Naive thymus-derived CD4-positive, alpha-beta T cell (primary cell): ENCODE measurements at regions not wholly inside any gene's neighbourhood (a gene's known extent, or its start where the extent isn't known, plus 50 kb on each side); places are given as distances from the start of the nearest gene placed in this dataset.

Source experiments
- ATAC-seq: fragments of 150-1000 bp; cut with Tn5 transposase; 2 replicates; pipeline ENCODE4 v1.10.0; 2021; ENCODE audit warnings: mild to moderate bottlenecking, moderate library complexity
- CTCF ChIA-PET: fragments of 350-600 bp; sonication (Branson Sonifier 250); formaldehyde crosslinking; loops from one replicate; lab custom pipeline; 2021; ENCODE audit warnings: antibody characterized with exemption; lab: Charles Lee
- POLR2A ChIA-PET: fragments of 350-600 bp; sonication (Branson Sonifier 250); formaldehyde crosslinking; loops from one replicate; lab custom pipeline; 2021; ENCODE audit warnings: antibody characterized with exemption, inconsistent platforms; lab: Charles Lee
- DNase-seq, 9 donors: peaks; one replicate each; pipeline versions ENCODE4 v3.0.0 to v3.0.0-alpha.2; 2020 to 2022; ENCODE audit warnings: mixed read lengths in 1 of 9
- H3K27ac ChIP-seq: one replicate; pipeline ENCODE4 v1.7.0; 2013; ENCODE audit warnings: mild to moderate bottlenecking, low read depth, low read length, moderate library complexity
- H3K27me3 ChIP-seq, 2 donors: one replicate each; pipeline ENCODE4 v1.7.0; 2013; ENCODE audit warnings: low read length in 2 of 2, mild to moderate bottlenecking in 2 of 2, moderate library complexity in 2 of 2; ENCODE audit not compliant: control insufficient read depth in 2 of 2, insufficient read depth in 2 of 2
- H3K36me3 ChIP-seq, 3 experiments: 1 replicate in 2 of 3; 2 replicates in 1 of 3; pipeline ENCODE4 v1.7.0; 2013; ENCODE audit warnings: low read length in 3 of 3, mild to moderate bottlenecking in 3 of 3, moderate library complexity in 1 of 3; ENCODE audit not compliant: insufficient read depth in 3 of 3, control insufficient read depth in 2 of 3
- H3K4me1 ChIP-seq, 2 donors: one replicate each; pipeline ENCODE4 v1.7.0; 2013; ENCODE audit warnings: low read length in 2 of 2, mild to moderate bottlenecking in 2 of 2, moderate library complexity in 1 of 2; ENCODE audit not compliant: control insufficient read depth in 2 of 2, insufficient read depth in 2 of 2
- H3K4me3 ChIP-seq: 2 replicates; pipeline ENCODE4 v1.7.0; 2013; ENCODE audit warnings: mild to moderate bottlenecking, low read length
- H3K9me3 ChIP-seq, 3 experiments: 1 replicate in 2 of 3; 2 replicates in 1 of 3; pipeline ENCODE4 v1.7.0; 2013; ENCODE audit warnings: low read length in 3 of 3; ENCODE audit not compliant: control insufficient read depth in 2 of 3
- H3K27ac Mint-ChIP-seq, 9 donors: one replicate each; pipeline ENCODE4 v1.8.0; 2020 to 2022; ENCODE audit warnings: mixed read lengths in 9 of 9, mild to moderate bottlenecking in 8 of 9, moderate library complexity in 5 of 9, inconsistent platforms in 2 of 9
- H3K27me3 Mint-ChIP-seq, 5 donors: one replicate each; pipeline ENCODE4 v1.8.0; 2021 to 2022; ENCODE audit warnings: mixed read lengths in 5 of 5, mild to moderate bottlenecking in 1 of 5
- H3K36me3 Mint-ChIP-seq, 5 donors: one replicate each; pipeline ENCODE4 v1.8.0; 2020 to 2022; ENCODE audit warnings: mixed read lengths in 5 of 5, mild to moderate bottlenecking in 3 of 5, inconsistent platforms in 1 of 5
- H3K4me1 Mint-ChIP-seq, 7 donors: one replicate each; pipeline ENCODE4 v1.8.0; 2020 to 2022; ENCODE audit warnings: mixed read lengths in 7 of 7, mild to moderate bottlenecking in 3 of 7, inconsistent platforms in 1 of 7
- H3K4me3 Mint-ChIP-seq, 10 donors: one replicate each; pipeline ENCODE4 v1.8.0; 2020 to 2022; ENCODE audit warnings: mild to moderate bottlenecking in 10 of 10, mixed read lengths in 10 of 10, moderate library complexity in 6 of 10, inconsistent platforms in 2 of 10
- H3K9me3 Mint-ChIP-seq, 11 donors: one replicate each; pipeline ENCODE4 v1.8.0; 2020 to 2022; ENCODE audit warnings: mixed read lengths in 11 of 11, mild to moderate bottlenecking in 4 of 11, inconsistent platforms in 1 of 11, moderate library complexity in 1 of 11
- intact Hi-C, 2 donors: fragments of 100-400 bp; cut with micrococcal nuclease; formaldehyde crosslinking; loops; one replicate each; pipeline ENCODE4 v1.15.1; 2023

DNA sequence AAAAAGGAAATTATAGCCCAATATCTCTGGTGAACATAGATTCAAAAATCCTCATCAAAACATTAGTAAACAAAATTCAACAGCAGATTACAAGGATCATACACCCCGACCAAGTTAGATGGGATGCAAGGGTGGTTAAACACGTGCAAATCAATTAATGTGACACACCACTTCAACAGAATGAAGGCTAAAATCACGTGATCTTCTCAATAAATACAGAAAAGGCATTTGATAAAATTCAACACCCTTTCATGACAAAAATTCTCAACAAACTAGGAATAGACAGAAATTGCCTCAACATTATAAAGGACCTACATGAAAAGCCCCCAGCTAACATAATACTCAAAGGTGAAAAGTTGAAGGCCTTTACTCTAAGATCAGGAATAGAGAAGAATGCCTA is 590.8 kb upstream of the FZD8 start:
- no peaks in the 10 kb centered on the region for H3K27me3 Mint-ChIP-seq
- no peaks in the 10 kb centered on the region for H3K4me1 Mint-ChIP-seq
- H3K9me3 Mint-ChIP-seq: peaks cover 0 to 37% (median 6%) of the 10 kb centered on the region in 11 donors
- H3K27ac ChIP-seq: no peak overlapping the region
- no peak overlapping the region for H3K27ac Mint-ChIP-seq
- intact Hi-C loops: no loop called here
- no peaks in the 10 kb centered on the region for H3K36me3 Mint-ChIP-seq
- DNase-seq (no peak), ATAC-seq (no peak)
- ChIA-PET CTCF (no interaction called here), POLR2A (no interaction called here)
- H3K4me1 ChIP-seq: no peaks in the 10 kb centered on the region
- H3K36me3 ChIP-seq: no peaks in the 10 kb centered on the region
- no peaks in the 10 kb centered on the region for H3K27me3 ChIP-seq
- H3K9me3 ChIP-seq: no peaks in the 10 kb centered on the region
- H3K4me3 Mint-ChIP-seq: no peak overlapping the region
- H3K4me3 ChIP-seq: no peak overlapping the region

DNA sequence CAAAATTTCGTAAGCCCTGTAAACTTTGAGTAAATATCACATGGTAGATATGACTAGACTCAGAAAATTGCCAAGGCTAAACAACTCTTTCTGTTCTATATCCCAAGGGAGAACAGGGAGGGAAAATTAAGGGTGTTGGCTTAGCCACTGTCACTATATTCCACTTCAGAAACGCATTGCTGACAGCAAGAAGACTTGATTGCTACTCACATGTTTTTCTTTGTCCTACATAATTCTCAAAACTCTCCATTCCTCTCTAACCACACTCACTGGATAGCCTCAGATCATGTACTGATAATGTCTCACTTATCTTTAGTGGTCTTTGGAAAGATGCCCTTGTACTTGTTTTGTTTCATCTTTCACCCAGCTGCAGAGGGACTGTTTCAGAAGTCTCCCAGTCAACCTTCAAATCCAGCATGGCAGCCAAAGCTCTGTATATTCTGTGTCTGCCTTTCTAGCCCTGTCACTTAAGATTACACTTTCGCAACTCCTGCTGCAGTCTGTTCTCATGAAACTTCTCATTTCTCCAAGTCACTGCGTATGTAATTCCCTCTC is 582.4 kb upstream of the FZD8 start:
- Mint-ChIP-seq H3K27me3 (no peaks in the 10 kb centered on the region), H3K27ac (no peak overlapping the region), H3K36me3 (no peaks in the 10 kb centered on the region), H3K4me3 (no peak overlapping the region), H3K4me1 (no peaks in the 10 kb centered on the region), H3K9me3 (peaks cover 0 to 19% (median 7%) of the 10 kb centered on the region in 11 donors)
- H3K9me3 ChIP-seq: no peaks in the 10 kb centered on the region
- H3K27me3 ChIP-seq: no peaks in the 10 kb centered on the region
- no peaks in the 10 kb centered on the region for H3K36me3 ChIP-seq
- no peaks in the 10 kb centered on the region for H3K4me1 ChIP-seq
- no peak overlapping the region for H3K4me3 ChIP-seq
- no peak overlapping the region for H3K27ac ChIP-seq
- DNase-seq (no peak), ATAC-seq (no peak)
- intact Hi-C loops: no loop called here
- ChIA-PET CTCF (no interaction called here), POLR2A (no interaction called here)

DNA sequence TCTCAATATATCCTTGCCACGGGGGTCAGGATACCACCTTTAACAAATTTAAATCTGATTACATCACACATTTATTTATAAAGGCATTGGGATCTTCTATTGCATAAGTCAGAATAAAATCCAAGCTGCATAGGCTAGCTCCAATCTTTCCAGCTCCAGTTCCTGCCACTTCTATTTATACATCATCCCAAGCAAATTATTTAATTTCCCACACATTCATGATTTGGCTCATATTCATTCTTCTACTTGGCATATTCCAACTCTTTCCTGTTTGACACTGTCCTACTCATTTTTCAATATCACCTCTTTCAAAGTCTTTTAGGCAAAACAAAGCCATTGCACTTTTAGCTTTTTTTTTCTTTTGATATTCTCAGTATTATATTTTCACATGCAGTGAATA is 579.0 kb upstream of the FZD8 start:
- no peaks in the 10 kb centered on the region for H3K36me3 Mint-ChIP-seq
- peaks cover 1 to 15% (median 5%) of the 10 kb centered on the region in 11 donors for H3K9me3 Mint-ChIP-seq
- POLR2A ChIA-PET: no interaction called here
- intact Hi-C loops: no loop called here
- no peaks in the 10 kb centered on the region for H3K27me3 ChIP-seq
- no peaks in the 10 kb centered on the region for H3K36me3 ChIP-seq
- no peak for ATAC-seq
- no peak overlapping the region for H3K27ac Mint-ChIP-seq
- no peak overlapping the region for H3K4me3 ChIP-seq
- H3K27ac ChIP-seq: no peak overlapping the region
- CTCF ChIA-PET: no interaction called here
- no peak for DNase-seq
- no peaks in the 10 kb centered on the region for H3K9me3 ChIP-seq
- no peak overlapping the region for H3K4me3 Mint-ChIP-seq
- no peaks in the 10 kb centered on the region for H3K4me1 ChIP-seq
- no peaks in the 10 kb centered on the region for H3K27me3 Mint-ChIP-seq
- H3K4me1 Mint-ChIP-seq: no peaks in the 10 kb centered on the region

DNA sequence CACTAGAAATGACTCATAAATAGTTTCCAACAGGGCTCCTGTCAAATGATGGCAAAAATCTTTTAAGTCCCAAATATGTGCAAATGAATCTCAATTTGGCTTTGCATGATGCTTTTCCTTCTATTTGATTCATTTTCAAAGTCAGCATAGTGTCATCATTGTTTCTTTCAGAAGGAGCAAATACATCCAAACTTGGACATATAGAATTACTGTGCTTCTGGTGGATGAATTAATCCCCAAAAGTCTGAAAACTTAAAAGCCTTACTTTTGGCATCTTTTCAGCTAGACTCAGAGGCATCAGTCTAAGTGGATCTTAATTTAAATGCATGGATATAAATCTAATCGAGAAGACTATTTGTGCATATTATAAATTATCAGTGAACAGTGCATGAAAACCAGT is 578.1 kb upstream of the FZD8 start:
- H3K9me3 Mint-ChIP-seq: peaks cover 0 to 16% (median 5%) of the 10 kb centered on the region in 11 donors
- Histone ChIP-seq H3K4me1 (no peaks in the 10 kb centered on the region), H3K9me3 (no peaks in the 10 kb centered on the region), H3K36me3 (no peaks in the 10 kb centered on the region), H3K27ac (no peak overlapping the region), H3K4me3 (no peak overlapping the region), H3K27me3 (no peaks in the 10 kb centered on the region)
- H3K4me3 Mint-ChIP-seq: no peak overlapping the region
- ChIA-PET POLR2A (no interaction called here), CTCF (no interaction called here)
- ATAC-seq (no peak), DNase-seq (no peak)
- H3K36me3 Mint-ChIP-seq: no peaks in the 10 kb centered on the region
- H3K27me3 Mint-ChIP-seq: no peaks in the 10 kb centered on the region
- no peaks in the 10 kb centered on the region for H3K4me1 Mint-ChIP-seq
- intact Hi-C loops: no loop called here
- no peak overlapping the region for H3K27ac Mint-ChIP-seq

DNA sequence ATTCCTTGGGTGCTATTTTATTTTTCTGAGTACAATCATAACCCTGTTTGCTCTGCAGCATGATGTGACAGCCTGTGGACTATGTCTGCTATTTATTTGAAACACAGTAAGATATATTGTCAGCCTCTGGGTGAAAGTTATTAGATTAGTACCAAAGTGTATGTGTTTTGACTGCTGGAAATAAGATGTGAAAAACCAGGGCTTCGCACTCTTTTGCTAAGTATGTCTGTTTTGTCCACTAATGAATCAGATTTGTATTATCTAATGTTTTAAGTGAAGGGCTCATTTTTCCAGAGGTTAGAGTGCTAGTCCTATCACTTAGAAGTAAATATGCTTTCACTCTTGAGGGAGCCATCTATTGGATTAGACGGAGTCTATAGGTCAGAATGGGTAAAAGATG is 569.8 kb upstream of the FZD8 start:
- ChIA-PET POLR2A (no interaction called here), CTCF (no interaction called here)
- H3K27ac ChIP-seq: no peak overlapping the region
- no peaks in the 10 kb centered on the region for H3K4me1 Mint-ChIP-seq
- H3K36me3 Mint-ChIP-seq: no peaks in the 10 kb centered on the region
- H3K27ac Mint-ChIP-seq: no peak overlapping the region
- H3K9me3 ChIP-seq: no peaks in the 10 kb centered on the region
- DNase-seq: no peak
- no peaks in the 10 kb centered on the region for H3K27me3 Mint-ChIP-seq
- no peaks in the 10 kb centered on the region for H3K4me1 ChIP-seq
- no peaks in the 10 kb centered on the region for H3K36me3 ChIP-seq
- H3K27me3 ChIP-seq: no peaks in the 10 kb centered on the region
- H3K9me3 Mint-ChIP-seq: peaks cover 0 to 8% (median 0%) of the 10 kb centered on the region in 11 donors
- H3K4me3 Mint-ChIP-seq: no peak overlapping the region
- intact Hi-C loops: no loop called here
- ATAC-seq: no peak
- H3K4me3 ChIP-seq: no peak overlapping the region

DNA sequence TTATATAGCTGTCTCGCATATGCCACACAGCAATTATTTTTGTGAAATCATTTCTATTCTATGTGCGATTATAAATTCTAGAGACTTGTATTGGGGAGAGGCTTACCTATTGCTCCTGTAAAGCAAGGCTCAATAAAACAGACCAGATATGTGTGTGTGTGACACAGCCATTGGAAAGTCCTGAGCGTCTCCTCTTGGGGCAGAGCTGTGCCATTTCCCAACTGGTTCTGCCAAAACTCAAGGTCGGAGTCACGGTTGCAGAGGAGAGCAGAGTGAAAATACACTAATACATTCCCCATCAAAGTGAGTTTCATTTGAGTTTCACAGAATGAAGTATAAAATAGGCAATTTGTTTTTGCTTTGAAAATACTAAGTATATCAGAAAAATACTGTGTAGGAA is 567.4 kb upstream of the FZD8 start:
- ATAC-seq (no peak), DNase-seq (no peak)
- Mint-ChIP-seq H3K27ac (no peak overlapping the region), H3K4me3 (no peak overlapping the region), H3K9me3 (peaks cover 0 to 19% (median 3%) of the 10 kb centered on the region in 11 donors), H3K4me1 (peaks cover 0 to 2% (median 0%) of the 10 kb centered on the region in 7 donors), H3K36me3 (no peaks in the 10 kb centered on the region), H3K27me3 (no peaks in the 10 kb centered on the region)
- intact Hi-C loops: no loop called here
- Histone ChIP-seq H3K4me3 (no peak overlapping the region), H3K9me3 (no peaks in the 10 kb centered on the region), H3K4me1 (no peaks in the 10 kb centered on the region), H3K27me3 (no peaks in the 10 kb centered on the region), H3K36me3 (no peaks in the 10 kb centered on the region), H3K27ac (no peak overlapping the region)
- ChIA-PET POLR2A (no interaction called here), CTCF (no interaction called here)

DNA sequence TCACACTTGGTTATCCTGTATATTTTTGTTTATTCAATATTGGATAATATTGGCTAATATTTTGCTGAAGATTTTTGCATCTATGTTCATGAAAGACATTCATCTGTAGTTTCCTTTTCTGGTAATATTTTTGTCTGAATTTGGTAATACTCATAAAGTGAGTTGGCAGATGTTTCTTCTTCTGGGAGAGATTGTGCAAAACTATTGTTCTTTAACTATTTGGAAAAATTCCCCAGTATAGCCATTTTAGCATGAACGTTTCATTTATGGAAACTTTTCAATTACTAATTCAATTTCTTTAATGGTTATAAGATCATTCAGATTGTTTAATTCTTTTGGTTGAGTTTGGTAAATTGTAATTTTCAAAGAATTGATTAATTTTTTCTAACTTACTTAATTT is 560.8 kb upstream of the FZD8 start:
- POLR2A ChIA-PET: no interaction called here
- Histone ChIP-seq H3K9me3 (no peaks in the 10 kb centered on the region), H3K4me3 (no peak overlapping the region), H3K27ac (no peak overlapping the region), H3K27me3 (no peaks in the 10 kb centered on the region), H3K36me3 (no peaks in the 10 kb centered on the region), H3K4me1 (no peaks in the 10 kb centered on the region)
- Mint-ChIP-seq H3K9me3 (peaks cover 0 to 17% (median 8%) of the 10 kb centered on the region in 11 donors), H3K27me3 (no peaks in the 10 kb centered on the region), H3K36me3 (no peaks in the 10 kb centered on the region), H3K4me3 (no peak overlapping the region), H3K4me1 (peaks cover 0 to 2% (median 0%) of the 10 kb centered on the region in 7 donors), H3K27ac (no peak overlapping the region)
- DNase-seq (no peak), ATAC-seq (no peak)
- CTCF ChIA-PET: no interaction called here
- intact Hi-C loops: no loop called here
